ENCODE measurements at regions not wholly inside any gene's neighbourhood (a gene's known extent, or its start where the extent isn't known, plus 50 kb on each side); places are given as distances from the start of the nearest gene placed in this dataset.
"Not testable (repeated sequence)": the region's sequence is repeated elsewhere in the genome, so short reads cannot be mapped to it uniquely, and the experiment has no call there.

GRCh38 chr2:11877764-11878163 is 131.3 kb downstream of the LPIN1 start:
- DNase-seq (ENCODE audit: extremely low spot score, insufficient read length, low read depth) (no peak), FAIRE-seq (no peak)

- not testable (repeated sequence) for DNase-seq (ENCODE audit: extremely low spot score, insufficient read length, low read depth); FAIRE-seq
These were observed 138.8 kb downstream of the LPIN1 start for GRCh38 chr2:11885253-11885652.

GRCh38 chr2:11886899-11887298 is 140.5 kb downstream of the LPIN1 start:
- not testable (repeated sequence) for DNase-seq (ENCODE audit: extremely low spot score, insufficient read length, low read depth); FAIRE-seq

- DNase-seq (ENCODE audit: extremely low spot score, insufficient read length, low read depth) (no peak), FAIRE-seq (no peak)
These were observed 142.8 kb downstream of the LPIN1 start for GRCh38 chr2:11889101-11889850.

GRCh38 chr2:11889854-11890253 is 143.4 kb downstream of the LPIN1 start:
- no peak for DNase-seq (ENCODE audit: extremely low spot score, insufficient read length, low read depth)
- no peak for FAIRE-seq

- DNase-seq (ENCODE audit: extremely low spot score, insufficient read length, low read depth), result no peak
- FAIRE-seq, result no peak
These were observed 144.6 kb downstream of the LPIN1 start for GRCh38 chr2:11891028-11891427.

GRCh38 chr2:11891671-11892440 is 145.4 kb downstream of the LPIN1 start:
- DNase-seq (ENCODE audit: extremely low spot score, insufficient read length, low read depth) (no peak), FAIRE-seq (no peak)

GRCh38 chr2:11896386-11896785 is 150.0 kb downstream of the LPIN1 start:
- DNase-seq (ENCODE audit: extremely low spot score, insufficient read length, low read depth) (no peak), FAIRE-seq (no peak)

GRCh38 chr2:11898576-11898975 is 152.1 kb downstream of the LPIN1 start:
- no peak for DNase-seq (ENCODE audit: extremely low spot score, insufficient read length, low read depth)
- FAIRE-seq, result no peak

GRCh38 chr2:11899264-11899818 is 152.9 kb downstream of the LPIN1 start:
- no peak for FAIRE-seq
- DNase-seq (ENCODE audit: extremely low spot score, insufficient read length, low read depth), result no peak

GRCh38 chr2:11900891-11901290 is 154.5 kb downstream of the LPIN1 start:
- not testable (repeated sequence) for DNase-seq (ENCODE audit: extremely low spot score, insufficient read length, low read depth); FAIRE-seq

GRCh38 chr2:11901351-11902069 is 155.1 kb downstream of the LPIN1 start:
- DNase-seq (ENCODE audit: extremely low spot score, insufficient read length, low read depth) (no peak), FAIRE-seq (no peak)

GRCh38 chr2:11903085-11903606 is 156.7 kb downstream of the LPIN1 start:
- DNase-seq (ENCODE audit: extremely low spot score, insufficient read length, low read depth) (no peak), FAIRE-seq (no peak)

- DNase-seq (ENCODE audit: extremely low spot score, insufficient read length, low read depth), result no peak
- no peak for FAIRE-seq
These were observed 157.6 kb downstream of the LPIN1 start for GRCh38 chr2:11904029-11904428.

- DNase-seq (ENCODE audit: extremely low spot score, insufficient read length, low read depth) (no peak), FAIRE-seq (no peak)
These were observed 158.5 kb downstream of the LPIN1 start for GRCh38 chr2:11904941-11905340.

GRCh38 chr2:11907190-11907589 is 160.8 kb downstream of the LPIN1 start:
- DNase-seq (ENCODE audit: extremely low spot score, insufficient read length, low read depth) (no peak), FAIRE-seq (no peak)

- FAIRE-seq (no peak), DNase-seq (ENCODE audit: extremely low spot score, insufficient read length, low read depth) (no peak)
These were observed 164.5 kb downstream of the LPIN1 start for GRCh38 chr2:11910971-11911370.

GRCh38 chr2:11912980-11913379 is 166.5 kb downstream of the LPIN1 start:
- DNase-seq (ENCODE audit: extremely low spot score, insufficient read length, low read depth), result no peak
- FAIRE-seq, result no peak

- DNase-seq (ENCODE audit: extremely low spot score, insufficient read length, low read depth), result no peak
- FAIRE-seq, result no peak
These were observed 168.0 kb downstream of the LPIN1 start for GRCh38 chr2:11914455-11914854.

GRCh38 chr2:11915650-11916049 is 169.2 kb downstream of the LPIN1 start:
- DNase-seq (ENCODE audit: extremely low spot score, insufficient read length, low read depth), result no peak
- FAIRE-seq, result no peak
